K562 (cell line): ENCODE measurements at regions not wholly inside any gene's neighbourhood (a gene's known extent, or its start where the extent isn't known, plus 50 kb on each side); places are given as distances from the start of the nearest gene placed in this dataset.

ENCODE experiments used
- ARID1B ChIP-seq: fragments of 450-650 bp; IDR thresholded peaks from 2 replicates; pipeline ENCODE4 v1.6.1; 2016; ENCODE audit warnings: antibody characterized with exemption, mild to moderate bottlenecking, inconsistent platforms
- BCOR ChIP-seq: fragments of 450-650 bp; IDR thresholded peaks from 2 replicates; pipeline ENCODE4 v1.6.1; 2016
- CLOCK ChIP-seq: fragments of 250-450 bp; sonication (Bioruptor Pico); IDR thresholded peaks from 2 replicates; pipeline ENCODE4 v1.4.0; 2020; ENCODE audit warnings: mild to moderate bottlenecking, moderate library complexity, borderline replicate concordance
- MAFF ChIP-seq: IDR thresholded peaks from 2 replicates; pipeline ENCODE4 v1.6.1; 2012; ENCODE audit warnings: low read length, improper control_type of control experiment
- MEIS2 ChIP-seq: fragments of 450-650 bp; IDR thresholded peaks from 2 replicates; pipeline ENCODE4 v1.6.1; 2014; ENCODE audit warnings: mild to moderate bottlenecking; ENCODE audit not compliant: partially characterized antibody
- PCBP1 ChIP-seq: fragments of 200-400 bp; formaldehyde crosslinking; IDR thresholded peaks from 2 replicates; pipeline ENCODE4 v1.6.1; 2018; ENCODE audit warnings: mild to moderate bottlenecking, low read depth, low read length; ENCODE audit not compliant: poor library complexity, severe bottlenecking
- POLR2B ChIP-seq: fragments of 450-650 bp; IDR thresholded peaks from 2 replicates; pipeline ENCODE4 v1.6.1; 2018; ENCODE audit warnings: low read depth; ENCODE audit not compliant: partially characterized antibody
- SMARCA4 ChIP-seq: fragments of 450-650 bp; IDR thresholded peaks from 2 replicates; pipeline ENCODE4 v1.6.1; 2016
- ZBTB17 ChIP-seq: fragments of 450-650 bp; formaldehyde crosslinking; IDR thresholded peaks from 2 replicates; pipeline ENCODE4 v1.4.0; 2020; ENCODE audit warnings: mild to moderate bottlenecking
- ZNF407 ChIP-seq: fragments of 450-650 bp; IDR thresholded peaks from 2 replicates; pipeline ENCODE4 v1.6.1; 2016; ENCODE audit warnings: low read depth

- TF ChIP-seq ZNF407 = no peak
- TF ChIP-seq ZBTB17 (CRISPR knock-in tag) = no peak
- no peak for TF ChIP-seq POLR2B
- no peak for TF ChIP-seq MAFF
- TF ChIP-seq ARID1B = no peak
- no peak for TF ChIP-seq MEIS2
- no peak for TF ChIP-seq CLOCK (CRISPR knock-in tag)
- no peak for TF ChIP-seq BCOR
- no peak for TF ChIP-seq SMARCA4
- TF ChIP-seq PCBP1 = no peak
Measured at GRCh38 chr1:168843950-168844349, 114.9 kb upstream of the DPT start (continued).
